A673 (cell line): ENCODE measurements at regions not wholly inside any gene's neighbourhood (a gene's known extent, or its start where the extent isn't known, plus 50 kb on each side); places are given as distances from the start of the nearest gene placed in this dataset.
A peak's percentile ranks its signal among the peaks of the same experiment; 100 is the strongest.

ENCODE experiments used
- BruUV-seq: library from RNA; stranded (reverse); fragments of 400-500 nt; replicated peaks from 2 replicates; lab custom pipeline; 2021; lab: Mats Ljungman, UMichigan
- CTCF ChIA-PET: fragments of 300-600 bp; sonication (Branson Sonifier 250); formaldehyde crosslinking; loops from one replicate; lab custom pipeline; 2022; ENCODE audit warnings: antibody characterized with exemption; lab: Charles Lee
- POLR2A ChIA-PET: fragments of 300-600 bp; sonication (Branson Sonifier 250); formaldehyde crosslinking; loops from one replicate; lab custom pipeline; 2022; ENCODE audit warnings: antibody characterized with exemption; ENCODE audit not compliant: low non-redundant PET; lab: Charles Lee
- DNase-seq: peaks from one replicate; pipeline ENCODE4 v3.0.0-alpha.2; 2015; ENCODE audit warnings: low spot score
- H3K27ac ChIP-seq: fragments of 200-600 bp; sonication (generic); 2 replicates; pipeline ENCODE4 v1.5.1; 2016; ENCODE audit warnings: mixed run types, low read depth, mild to moderate bottlenecking, mixed read lengths, antibody characterized with exemption, low read length; ENCODE audit not compliant: poor library complexity, severe bottlenecking
- H3K27me3 ChIP-seq: fragments of 200-600 bp; sonication (generic); replicated peaks from 2 replicates; pipeline ENCODE4 v1.6.1; 2017; ENCODE audit warnings: mixed run types, low read depth, mild to moderate bottlenecking, mixed read lengths, antibody characterized with exemption, low read length; ENCODE audit not compliant: insufficient read depth, poor library complexity
- H3K36me3 ChIP-seq: fragments of 200-600 bp; sonication (generic); 2 replicates; pipeline ENCODE4 v1.6.1; 2016; ENCODE audit warnings: mixed run types, mild to moderate bottlenecking, mixed read lengths, antibody characterized with exemption, low read length; ENCODE audit not compliant: insufficient read depth, poor library complexity, severe bottlenecking
- H3K4me1 ChIP-seq: fragments of 200-600 bp; sonication (generic); 2 replicates; pipeline ENCODE4 v1.6.1; 2017; ENCODE audit warnings: mixed run types, mild to moderate bottlenecking, mixed read lengths, antibody characterized with exemption, low read length; ENCODE audit not compliant: insufficient read depth, poor library complexity, severe bottlenecking
- H3K4me3 ChIP-seq: fragments of 200-600 bp; sonication (generic); 2 replicates; pipeline ENCODE4 v1.5.1; 2016; ENCODE audit warnings: low read depth, mixed run types, mild to moderate bottlenecking, mixed read lengths, low read length; ENCODE audit not compliant: poor library complexity, severe bottlenecking
- H3K9me3 ChIP-seq: fragments of 200-600 bp; sonication (generic); 2 replicates; pipeline ENCODE4 v1.6.1; 2016; ENCODE audit warnings: mixed run types, low read depth, mild to moderate bottlenecking, mixed read lengths, antibody characterized with exemption, low read length; ENCODE audit not compliant: poor library complexity, severe bottlenecking
- EZH2 ChIP-seq: fragments of 200-600 bp; sonication (generic); IDR thresholded peaks from 2 replicates; pipeline ENCODE4 v1.6.1; 2017; ENCODE audit warnings: borderline replicate concordance, low read depth, mild to moderate bottlenecking, mixed read lengths, antibody characterized with exemption, low read length; ENCODE audit not compliant: poor library complexity, severe bottlenecking
- intact Hi-C: fragments of 100-400 bp; cut with micrococcal nuclease; formaldehyde crosslinking; loops from one replicate; pipeline ENCODE4 v1.10.0; 2022; ENCODE audit not compliant: unreplicated experiment
- TF ChIP-seq, protein P1 (sequence below): fragments of 300-800, 200-600 bp; sonication (generic); conservative IDR thresholded peaks from 2 replicates; pipeline ENCODE4 v1.5.1; 2017; ENCODE audit warnings: low read depth, mild to moderate bottlenecking, antibody characterized with exemption, low read length, moderate library complexity, mixed read lengths

DNA sequence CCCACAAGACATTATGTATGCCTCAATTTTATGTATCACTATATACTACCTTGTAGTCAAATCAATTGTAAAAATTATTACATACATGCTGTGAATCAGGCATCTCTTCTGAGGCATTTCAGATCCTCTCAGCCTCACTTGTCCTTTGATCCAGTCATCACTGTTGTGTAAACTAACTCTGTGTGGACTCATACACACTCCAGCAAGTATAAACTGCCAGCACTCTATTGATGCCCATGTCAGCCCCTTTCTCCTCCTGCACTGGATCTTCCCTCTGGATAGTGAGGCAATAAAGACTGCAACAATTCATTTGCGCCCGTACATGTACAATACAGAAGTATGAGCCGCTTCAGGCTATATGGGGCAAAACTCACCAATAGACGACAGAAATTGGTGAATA lies 364.7 kb upstream of the TGFBR2 start:
- ChIA-PET POLR2A (no interaction called here), CTCF (no interaction called here)
- peaks cover 12% of the 10 kb centered on the region for H3K9me3 ChIP-seq
- H3K27me3 ChIP-seq, result no peaks in the 10 kb centered on the region
- DNase-seq, result no peak
- H3K27ac ChIP-seq, result no peak overlapping the region
- no peak overlapping the region for H3K4me3 ChIP-seq
- TF ChIP-seq, protein P1, sequence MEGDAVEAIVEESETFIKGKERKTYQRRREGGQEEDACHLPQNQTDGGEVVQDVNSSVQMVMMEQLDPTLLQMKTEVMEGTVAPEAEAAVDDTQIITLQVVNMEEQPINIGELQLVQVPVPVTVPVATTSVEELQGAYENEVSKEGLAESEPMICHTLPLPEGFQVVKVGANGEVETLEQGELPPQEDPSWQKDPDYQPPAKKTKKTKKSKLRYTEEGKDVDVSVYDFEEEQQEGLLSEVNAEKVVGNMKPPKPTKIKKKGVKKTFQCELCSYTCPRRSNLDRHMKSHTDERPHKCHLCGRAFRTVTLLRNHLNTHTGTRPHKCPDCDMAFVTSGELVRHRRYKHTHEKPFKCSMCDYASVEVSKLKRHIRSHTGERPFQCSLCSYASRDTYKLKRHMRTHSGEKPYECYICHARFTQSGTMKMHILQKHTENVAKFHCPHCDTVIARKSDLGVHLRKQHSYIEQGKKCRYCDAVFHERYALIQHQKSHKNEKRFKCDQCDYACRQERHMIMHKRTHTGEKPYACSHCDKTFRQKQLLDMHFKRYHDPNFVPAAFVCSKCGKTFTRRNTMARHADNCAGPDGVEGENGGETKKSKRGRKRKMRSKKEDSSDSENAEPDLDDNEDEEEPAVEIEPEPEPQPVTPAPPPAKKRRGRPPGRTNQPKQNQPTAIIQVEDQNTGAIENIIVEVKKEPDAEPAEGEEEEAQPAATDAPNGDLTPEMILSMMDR, result no peak
- TF ChIP-seq EZH2, result no peak
- intact Hi-C loops, result no loop called here
- H3K4me1 ChIP-seq, result peaks cover 11% of the 10 kb centered on the region
- no TSS peak for BruUV-seq
- H3K36me3 ChIP-seq, result no peaks in the 10 kb centered on the region

DNA sequence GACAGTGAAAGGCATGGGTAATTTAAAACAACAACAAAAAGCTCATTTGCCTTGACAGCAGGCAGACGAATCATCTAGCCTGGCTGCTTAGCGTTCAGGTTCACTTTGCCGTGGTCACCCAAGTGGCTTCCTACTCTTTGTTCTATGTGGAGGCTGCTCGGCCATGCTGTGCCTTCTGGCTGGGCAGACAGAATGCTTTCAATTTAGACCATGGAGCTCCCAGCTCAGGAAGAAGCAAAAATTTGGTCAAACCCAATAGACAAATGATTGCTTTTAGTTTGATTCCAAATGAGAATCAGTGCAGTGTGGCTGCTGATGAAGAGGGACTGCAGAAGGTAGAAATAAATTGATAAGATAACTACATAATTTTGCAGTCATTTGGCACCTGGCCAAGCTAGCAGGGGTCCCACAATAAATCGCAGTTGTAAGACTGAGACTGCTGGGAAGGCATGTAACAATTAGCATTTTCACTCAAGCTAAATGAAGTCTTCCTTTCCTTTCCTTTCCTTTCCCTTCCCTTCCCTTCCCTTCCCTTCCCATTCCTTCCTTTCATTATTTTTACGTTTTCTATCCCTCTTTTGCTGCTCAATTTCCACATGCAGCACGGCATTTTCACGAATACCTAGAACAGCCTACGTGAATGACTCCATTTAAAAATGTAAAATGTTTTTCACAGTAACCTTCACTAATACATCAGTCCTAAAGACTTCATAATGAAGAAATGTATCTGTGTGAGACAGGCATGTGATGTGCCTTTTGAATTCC lies 360.4 kb upstream of the TGFBR2 start:
- no TSS peak for BruUV-seq
- Histone ChIP-seq H3K27me3 (no peaks in the 10 kb centered on the region), H3K4me1 (peaks cover 11% of the 10 kb centered on the region), H3K36me3 (no peaks in the 10 kb centered on the region), H3K4me3 (no peak overlapping the region), H3K9me3 (no peaks in the 10 kb centered on the region), H3K27ac (no peak overlapping the region)
- intact Hi-C loops, result no loop called here
- CTCF ChIA-PET, result no interaction called here
- POLR2A ChIA-PET, result interaction anchor here (0.6 kb wide), 1 partner anchor 1310 kb away, joined by 10 read pairs; no protein-coding TSS in a partner anchor
- TF ChIP-seq, protein P1, result no peak
- DNase-seq, result peak; percentile 48

DNA sequence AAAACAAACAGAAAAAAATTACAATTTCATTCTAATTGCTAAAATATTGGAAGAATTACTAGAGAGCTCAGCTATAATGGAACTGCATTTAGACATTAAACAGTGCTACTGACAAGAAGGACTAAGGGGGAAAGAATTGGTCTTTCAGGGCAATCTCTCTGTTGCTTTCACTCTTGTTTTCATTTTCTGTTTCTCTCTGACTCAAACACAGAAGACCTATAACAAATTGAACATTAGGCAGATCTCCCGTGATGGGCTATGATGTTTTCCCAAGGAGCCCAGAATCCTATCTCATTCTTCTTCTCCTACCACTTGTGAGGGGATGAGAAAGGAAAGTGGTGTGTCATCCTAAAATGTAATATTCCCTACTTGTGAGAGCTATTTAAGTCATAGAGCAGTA lies 358.0 kb upstream of the TGFBR2 start:
- Histone ChIP-seq H3K4me3 (no peak overlapping the region), H3K27ac (no peak overlapping the region), H3K9me3 (no peaks in the 10 kb centered on the region), H3K4me1 (peaks cover 11% of the 10 kb centered on the region), H3K36me3 (no peaks in the 10 kb centered on the region), H3K27me3 (no peaks in the 10 kb centered on the region)
- intact Hi-C loops, result no loop called here
- TF ChIP-seq EZH2, result no peak
- TF ChIP-seq, protein P1, result no peak
- CTCF ChIA-PET, result no interaction called here
- no peak for DNase-seq
- BruUV-seq, result no TSS peak
- POLR2A ChIA-PET, result no interaction called here
